HCT116 (cell line): ENCODE measurements at regions not wholly inside any gene's neighbourhood (a gene's known extent, or its start where the extent isn't known, plus 50 kb on each side); places are given as distances from the start of the nearest gene placed in this dataset.

Experiments
- CEBPB ChIP-seq: IDR thresholded peaks from 2 replicates; pipeline ENCODE4 v1.6.1; 2012; ENCODE audit warnings: low read depth
- EGR1 ChIP-seq: IDR thresholded peaks from 2 replicates; pipeline ENCODE4 v1.6.1; 2012; ENCODE audit warnings: low read depth
- EZH2 ChIP-seq: fragments of 200-600 bp; sonication (generic); IDR thresholded peaks from 2 replicates; pipeline ENCODE4 v1.6.1; 2017; ENCODE audit warnings: antibody characterized with exemption, mixed run types
- EZH2phosphoT487 ChIP-seq: fragments of 200-600 bp; IDR thresholded peaks from 2 replicates; pipeline ENCODE4 v1.6.1; 2018; ENCODE audit warnings: antibody characterized with exemption, borderline replicate concordance
- POLR2A ChIP-seq: IDR thresholded peaks from 2 replicates; pipeline ENCODE4 v1.7.0; 2011; ENCODE audit warnings: borderline replicate concordance; ENCODE audit not compliant: insufficient read depth, insufficient read length; ENCODE audit errors: extremely low read depth
- POLR2AphosphoS5 ChIP-seq: IDR thresholded peaks from 2 replicates; pipeline ENCODE4 v1.6.1; 2011; ENCODE audit warnings: mild to moderate bottlenecking, low read depth, low read length, moderate library complexity
- RAD21 ChIP-seq: IDR thresholded peaks from 2 replicates; pipeline ENCODE4 v1.6.1; 2012; ENCODE audit warnings: low read depth, mild to moderate bottlenecking
- SIN3A ChIP-seq: IDR thresholded peaks from 2 replicates; pipeline ENCODE4 v1.6.1; 2012; ENCODE audit warnings: low read depth
- YY1 ChIP-seq: IDR thresholded peaks from 2 replicates; pipeline ENCODE4 v1.6.1; 2011; ENCODE audit warnings: low read length, low read depth, moderate library complexity, mild to moderate bottlenecking; ENCODE audit not compliant: insufficient replicate concordance; ENCODE audit errors: extremely low read depth
- ZNF274 ChIP-seq: fragments of 200-500 bp; sonication (Bioruptor generic); IDR thresholded peaks from 2 replicates; pipeline ENCODE4 v1.6.1; 2014; ENCODE audit warnings: mild to moderate bottlenecking, low read depth, low read length, inconsistent platforms
- TF ChIP-seq, protein P1 (sequence below), 3 experiments: fragments of 200-600 bp in 1 of 3; sonication (generic) in 1 of 3; IDR thresholded peaks in 2 of 3; conservative IDR thresholded peaks in 1 of 3; 2 replicates each; pipeline ENCODE4 v1.5.1; 2012 to 2017; ENCODE audit warnings: low read depth in 2 of 3, low read length in 2 of 3, antibody characterized with exemption in 1 of 3, borderline replicate concordance in 1 of 3, control low read depth in 1 of 3, mild to moderate bottlenecking in 1 of 3, mixed read lengths in 1 of 3, mixed run types in 1 of 3, moderate library complexity in 1 of 3; ENCODE audit not compliant: insufficient read depth in 1 of 3
- TF ChIP-seq, protein P2 (sequence below): IDR thresholded peaks from 2 replicates; pipeline ENCODE4 v1.6.1; 2012; ENCODE audit warnings: low read depth

DNA sequence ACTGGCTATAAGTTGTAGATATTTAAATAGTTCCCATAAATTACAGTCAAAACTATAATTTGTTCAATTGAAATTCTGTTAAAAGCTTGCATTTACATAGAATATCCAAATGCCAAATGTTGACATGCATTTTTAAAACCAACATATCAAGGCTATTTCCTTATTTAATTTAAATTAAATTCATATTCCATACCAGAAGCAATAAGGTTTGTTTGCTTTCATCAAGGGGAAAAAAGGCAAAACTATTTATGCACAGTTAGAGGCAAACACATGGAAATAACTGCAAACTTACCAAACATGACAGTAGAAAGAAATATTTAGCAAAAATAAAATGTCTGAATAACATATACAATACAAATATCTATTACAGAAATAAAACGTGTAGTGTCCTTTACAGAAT, 1581.2 kb upstream of the TENM4 start:
- TF ChIP-seq, protein P1, sequence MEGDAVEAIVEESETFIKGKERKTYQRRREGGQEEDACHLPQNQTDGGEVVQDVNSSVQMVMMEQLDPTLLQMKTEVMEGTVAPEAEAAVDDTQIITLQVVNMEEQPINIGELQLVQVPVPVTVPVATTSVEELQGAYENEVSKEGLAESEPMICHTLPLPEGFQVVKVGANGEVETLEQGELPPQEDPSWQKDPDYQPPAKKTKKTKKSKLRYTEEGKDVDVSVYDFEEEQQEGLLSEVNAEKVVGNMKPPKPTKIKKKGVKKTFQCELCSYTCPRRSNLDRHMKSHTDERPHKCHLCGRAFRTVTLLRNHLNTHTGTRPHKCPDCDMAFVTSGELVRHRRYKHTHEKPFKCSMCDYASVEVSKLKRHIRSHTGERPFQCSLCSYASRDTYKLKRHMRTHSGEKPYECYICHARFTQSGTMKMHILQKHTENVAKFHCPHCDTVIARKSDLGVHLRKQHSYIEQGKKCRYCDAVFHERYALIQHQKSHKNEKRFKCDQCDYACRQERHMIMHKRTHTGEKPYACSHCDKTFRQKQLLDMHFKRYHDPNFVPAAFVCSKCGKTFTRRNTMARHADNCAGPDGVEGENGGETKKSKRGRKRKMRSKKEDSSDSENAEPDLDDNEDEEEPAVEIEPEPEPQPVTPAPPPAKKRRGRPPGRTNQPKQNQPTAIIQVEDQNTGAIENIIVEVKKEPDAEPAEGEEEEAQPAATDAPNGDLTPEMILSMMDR (IDR thresholded peaks at IDR 0.05 in 2 of 3, conservative IDR thresholded peaks at IDR 0.05 in 1 of 3; ENCODE audit: borderline replicate concordance in 1 of 3, insufficient read depth in 1 of 3, low read depth in 2 of 3, low read length in 2 of 3), result no peak
- TF ChIP-seq SIN3A (no peak), POLR2A (no peak), EZH2 (no peak), POLR2AphosphoS5 (no peak), RAD21 (no peak), CEBPB (no peak), YY1 (no peak), ZNF274 (no peak), EZH2phosphoT487 (no peak), EGR1 (no peak)
- TF ChIP-seq, protein P2, sequence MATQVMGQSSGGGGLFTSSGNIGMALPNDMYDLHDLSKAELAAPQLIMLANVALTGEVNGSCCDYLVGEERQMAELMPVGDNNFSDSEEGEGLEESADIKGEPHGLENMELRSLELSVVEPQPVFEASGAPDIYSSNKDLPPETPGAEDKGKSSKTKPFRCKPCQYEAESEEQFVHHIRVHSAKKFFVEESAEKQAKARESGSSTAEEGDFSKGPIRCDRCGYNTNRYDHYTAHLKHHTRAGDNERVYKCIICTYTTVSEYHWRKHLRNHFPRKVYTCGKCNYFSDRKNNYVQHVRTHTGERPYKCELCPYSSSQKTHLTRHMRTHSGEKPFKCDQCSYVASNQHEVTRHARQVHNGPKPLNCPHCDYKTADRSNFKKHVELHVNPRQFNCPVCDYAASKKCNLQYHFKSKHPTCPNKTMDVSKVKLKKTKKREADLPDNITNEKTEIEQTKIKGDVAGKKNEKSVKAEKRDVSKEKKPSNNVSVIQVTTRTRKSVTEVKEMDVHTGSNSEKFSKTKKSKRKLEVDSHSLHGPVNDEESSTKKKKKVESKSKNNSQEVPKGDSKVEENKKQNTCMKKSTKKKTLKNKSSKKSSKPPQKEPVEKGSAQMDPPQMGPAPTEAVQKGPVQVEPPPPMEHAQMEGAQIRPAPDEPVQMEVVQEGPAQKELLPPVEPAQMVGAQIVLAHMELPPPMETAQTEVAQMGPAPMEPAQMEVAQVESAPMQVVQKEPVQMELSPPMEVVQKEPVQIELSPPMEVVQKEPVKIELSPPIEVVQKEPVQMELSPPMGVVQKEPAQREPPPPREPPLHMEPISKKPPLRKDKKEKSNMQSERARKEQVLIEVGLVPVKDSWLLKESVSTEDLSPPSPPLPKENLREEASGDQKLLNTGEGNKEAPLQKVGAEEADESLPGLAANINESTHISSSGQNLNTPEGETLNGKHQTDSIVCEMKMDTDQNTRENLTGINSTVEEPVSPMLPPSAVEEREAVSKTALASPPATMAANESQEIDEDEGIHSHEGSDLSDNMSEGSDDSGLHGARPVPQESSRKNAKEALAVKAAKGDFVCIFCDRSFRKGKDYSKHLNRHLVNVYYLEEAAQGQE, result no peak
